Activated naive CD4-positive, alpha-beta T cell treated with anti-CD3 and anti-CD28 coated beads, Interleukin-2, amount 50 U/mL, for 24 hours (primary cell): ENCODE measurements at regions not wholly inside any gene's neighbourhood (a gene's known extent, or its start where the extent isn't known, plus 50 kb on each side); places are given as distances from the start of the nearest gene placed in this dataset.

Source experiments
- H3K27ac Mint-ChIP-seq: one replicate; pipeline ENCODE4 v1.8.0; 2021; ENCODE audit warnings: mild to moderate bottlenecking, mixed read lengths
- H3K27me3 Mint-ChIP-seq: one replicate; pipeline ENCODE4 v1.8.0; 2021; ENCODE audit warnings: mixed read lengths
- H3K36me3 Mint-ChIP-seq: one replicate; pipeline ENCODE4 v1.8.0; 2021; ENCODE audit warnings: mixed read lengths
- H3K4me1 Mint-ChIP-seq: one replicate; pipeline ENCODE4 v1.8.0; 2021; ENCODE audit warnings: mixed read lengths
- H3K4me3 Mint-ChIP-seq: one replicate; pipeline ENCODE4 v1.8.0; 2021; ENCODE audit warnings: mild to moderate bottlenecking, mixed read lengths
- H3K9me3 Mint-ChIP-seq: one replicate; pipeline ENCODE4 v1.8.0; 2021; ENCODE audit warnings: mixed read lengths

DNA sequence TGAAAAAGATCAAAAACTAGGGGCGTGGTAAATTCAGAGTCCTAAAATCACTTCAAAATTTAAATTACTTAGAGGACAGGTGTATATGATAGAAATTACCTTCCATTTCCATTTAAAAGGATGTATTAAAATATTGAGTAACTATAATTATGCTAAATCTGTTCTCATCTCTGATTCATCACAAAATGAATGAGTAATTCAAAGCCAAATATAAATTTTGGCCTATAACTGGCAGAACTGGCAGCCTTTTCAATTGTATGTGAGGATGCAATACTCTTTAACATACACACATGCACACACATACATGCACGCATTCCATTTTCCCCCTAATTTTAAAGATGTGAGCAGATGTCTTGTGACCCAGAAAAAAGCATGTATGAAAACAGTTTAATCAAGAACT lies 194.6 kb downstream of the EPM2A start:
- Mint-ChIP-seq H3K27ac (no peak overlapping the region), H3K4me1 (no peaks in the 10 kb centered on the region), H3K27me3 (peaks cover 2% of the 10 kb centered on the region), H3K9me3 (no peaks in the 10 kb centered on the region), H3K36me3 (no peaks in the 10 kb centered on the region), H3K4me3 (no peak overlapping the region)

DNA sequence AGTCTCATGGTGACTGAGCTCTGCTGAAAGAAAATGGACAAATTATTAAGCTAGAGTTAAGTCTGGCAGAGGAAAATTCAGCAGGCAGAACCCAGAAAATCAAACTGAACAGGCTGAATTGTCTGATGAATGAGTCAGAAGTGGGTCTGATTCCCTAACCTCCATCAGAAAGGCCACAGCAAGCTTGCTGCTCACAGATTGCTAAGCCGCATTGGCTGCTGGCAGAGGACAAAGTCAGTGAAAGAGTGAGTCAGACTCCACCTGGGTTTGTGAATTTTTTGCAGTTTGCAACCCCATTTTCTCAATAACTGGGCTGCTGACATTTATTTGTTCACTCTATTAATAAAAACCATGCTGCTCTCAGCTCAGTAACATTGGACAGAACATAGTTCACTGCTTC lies 191.3 kb downstream of the EPM2A start:
- no peaks in the 10 kb centered on the region for H3K4me1 Mint-ChIP-seq
- peaks cover 2% of the 10 kb centered on the region for H3K27me3 Mint-ChIP-seq
- H3K4me3 Mint-ChIP-seq: no peak overlapping the region
- no peaks in the 10 kb centered on the region for H3K9me3 Mint-ChIP-seq
- H3K36me3 Mint-ChIP-seq: no peaks in the 10 kb centered on the region
- H3K27ac Mint-ChIP-seq: no peak overlapping the region

GRCh38 chr6:145544514-145544913 lies 190.8 kb downstream of the EPM2A start:
- H3K4me1 Mint-ChIP-seq: no peaks in the 10 kb centered on the region
- no peaks in the 10 kb centered on the region for H3K36me3 Mint-ChIP-seq
- no peak overlapping the region for H3K27ac Mint-ChIP-seq
- no peaks in the 10 kb centered on the region for H3K9me3 Mint-ChIP-seq
- H3K27me3 Mint-ChIP-seq: peaks cover 2% of the 10 kb centered on the region
- H3K4me3 Mint-ChIP-seq: no peak overlapping the region

- Mint-ChIP-seq H3K36me3 (no peaks in the 10 kb centered on the region), H3K4me1 (no peaks in the 10 kb centered on the region), H3K27ac (no peak overlapping the region), H3K4me3 (no peak overlapping the region), H3K27me3 (no peaks in the 10 kb centered on the region), H3K9me3 (no peaks in the 10 kb centered on the region)
Observed at GRCh38 chr6:145546265-145546664, 189.1 kb downstream of the EPM2A start.

DNA sequence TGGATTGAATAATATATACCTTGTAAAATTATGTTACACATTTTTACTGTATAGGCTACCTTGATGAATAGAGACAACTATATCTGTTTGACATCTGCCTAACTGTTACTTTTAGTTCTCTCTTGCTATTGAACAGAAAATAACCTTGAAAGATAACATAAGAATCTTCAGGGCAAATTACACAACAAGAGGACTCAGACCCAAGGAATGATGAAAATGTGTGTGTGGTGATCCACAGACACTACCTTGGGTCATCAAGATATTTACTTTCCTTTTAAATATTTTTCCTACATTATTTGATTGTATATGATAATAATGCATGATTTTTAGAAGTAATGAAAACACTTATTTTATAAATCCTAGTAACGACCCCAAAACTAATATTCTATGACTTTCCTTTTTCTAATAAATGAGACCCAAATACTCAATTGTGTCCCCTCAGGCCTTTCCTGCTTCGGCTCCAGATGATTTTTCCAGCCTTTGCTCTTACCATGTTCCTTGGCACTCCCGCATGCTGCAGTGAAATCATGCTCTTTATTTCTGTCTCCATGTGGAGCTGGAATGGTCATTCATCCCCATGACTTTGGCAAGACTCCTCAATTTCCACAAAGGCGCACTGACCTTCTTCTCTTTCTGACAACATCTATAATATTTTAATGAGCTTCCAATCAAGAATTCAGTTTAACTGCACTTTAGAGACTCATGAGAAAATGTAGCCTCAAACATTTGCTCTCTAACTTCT lies 187.6 kb downstream of the EPM2A start:
- Mint-ChIP-seq H3K4me1 (no peaks in the 10 kb centered on the region), H3K27me3 (no peaks in the 10 kb centered on the region), H3K4me3 (no peak overlapping the region), H3K9me3 (no peaks in the 10 kb centered on the region), H3K27ac (no peak overlapping the region), H3K36me3 (no peaks in the 10 kb centered on the region)

DNA sequence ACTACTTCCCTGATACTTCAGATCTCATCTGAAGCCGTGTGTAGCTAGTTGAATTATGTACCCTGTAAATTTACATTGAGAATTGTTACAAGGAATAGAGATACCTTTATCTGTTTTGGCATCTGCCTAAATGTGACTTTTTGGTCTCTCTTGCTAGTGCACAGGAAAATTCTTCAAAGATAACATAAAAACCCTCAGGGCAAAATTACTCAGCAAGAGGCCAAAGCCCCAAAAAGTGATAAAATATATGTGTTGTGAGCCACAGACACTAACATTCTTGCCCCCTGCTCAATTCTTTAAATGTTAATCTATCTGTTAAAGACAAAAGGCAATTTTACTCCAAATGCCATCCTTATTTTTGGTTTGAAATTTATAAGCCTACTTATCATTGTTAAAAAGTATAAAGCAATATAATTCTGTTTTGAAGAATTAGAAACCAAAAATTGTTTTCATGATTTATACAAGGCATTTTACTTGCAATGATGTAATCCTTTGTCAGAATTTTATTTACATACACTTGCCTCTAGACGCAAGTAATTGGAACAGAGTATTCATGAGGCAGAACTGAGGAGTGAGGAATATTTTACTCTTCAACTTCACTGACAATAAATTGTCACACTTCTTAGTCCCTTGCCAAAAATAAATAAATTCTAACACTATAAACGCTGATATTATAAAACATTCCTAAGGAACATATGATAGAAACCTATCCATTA lies 186.2 kb downstream of the EPM2A start:
- H3K4me3 Mint-ChIP-seq: no peak overlapping the region
- peaks cover 3% of the 10 kb centered on the region for H3K27me3 Mint-ChIP-seq
- no peak overlapping the region for H3K27ac Mint-ChIP-seq
- H3K4me1 Mint-ChIP-seq: no peaks in the 10 kb centered on the region
- H3K36me3 Mint-ChIP-seq: no peaks in the 10 kb centered on the region
- no peaks in the 10 kb centered on the region for H3K9me3 Mint-ChIP-seq

DNA sequence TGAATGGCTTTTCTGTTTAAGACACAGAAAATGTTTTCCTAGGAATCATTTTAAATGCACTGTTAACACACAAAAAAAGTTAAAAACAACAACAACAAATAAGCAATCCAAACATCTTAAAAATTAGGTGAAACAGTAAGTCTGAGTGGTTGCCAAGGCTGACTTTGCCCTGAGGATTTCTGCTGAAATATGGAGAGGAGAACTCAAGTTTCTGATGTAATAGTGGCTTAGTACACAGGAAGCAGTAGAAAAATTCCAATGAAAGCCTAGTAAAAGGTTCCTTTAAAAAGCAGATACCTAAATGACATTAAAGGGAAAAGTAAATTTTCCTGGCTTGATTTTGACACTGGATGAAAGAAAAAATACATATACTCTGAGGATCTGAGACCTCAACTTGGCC lies 184.2 kb downstream of the EPM2A start:
- Mint-ChIP-seq H3K4me3 (no peak overlapping the region), H3K27ac (no peak overlapping the region), H3K4me1 (no peaks in the 10 kb centered on the region), H3K27me3 (peaks cover 3% of the 10 kb centered on the region), H3K36me3 (no peaks in the 10 kb centered on the region), H3K9me3 (no peaks in the 10 kb centered on the region)

GRCh38 chr6:145555084-145555483 lies 180.2 kb downstream of the EPM2A start:
- no peaks in the 10 kb centered on the region for H3K9me3 Mint-ChIP-seq
- H3K27me3 Mint-ChIP-seq: peaks cover 5% of the 10 kb centered on the region
- H3K27ac Mint-ChIP-seq: no peak overlapping the region
- no peaks in the 10 kb centered on the region for H3K36me3 Mint-ChIP-seq
- H3K4me1 Mint-ChIP-seq: no peaks in the 10 kb centered on the region
- H3K4me3 Mint-ChIP-seq: no peak overlapping the region

GRCh38 chr6:145557474-145557873 lies 177.8 kb downstream of the EPM2A start:
- no peaks in the 10 kb centered on the region for H3K4me1 Mint-ChIP-seq

DNA sequence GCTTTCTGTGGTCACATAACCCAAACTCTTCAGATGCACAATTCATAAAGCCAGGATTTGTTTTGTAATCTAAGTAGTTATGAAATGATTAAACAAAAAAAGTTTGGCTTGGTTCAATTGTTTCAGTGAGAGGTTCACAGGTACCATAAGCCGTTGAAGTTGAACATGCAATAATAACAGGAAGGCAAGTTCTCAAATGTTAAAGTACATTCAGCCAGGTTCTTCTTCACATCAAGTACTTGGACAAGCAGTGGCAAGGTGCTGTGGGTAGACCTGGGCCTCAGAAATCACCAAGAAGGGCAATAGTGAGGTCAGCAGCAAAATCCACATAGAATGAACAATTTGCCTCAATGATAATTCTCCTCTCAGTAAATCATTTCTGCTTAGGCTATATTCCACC lies 175.5 kb downstream of the EPM2A start:
- Mint-ChIP-seq H3K27ac (no peak overlapping the region), H3K27me3 (peaks cover 2% of the 10 kb centered on the region), H3K4me1 (no peaks in the 10 kb centered on the region), H3K36me3 (no peaks in the 10 kb centered on the region), H3K9me3 (no peaks in the 10 kb centered on the region), H3K4me3 (no peak overlapping the region)

More at GRCh38 chr6:145557474-145557873, 177.8 kb downstream of the EPM2A start:
- H3K27ac Mint-ChIP-seq: no peak overlapping the region
- peaks cover 5% of the 10 kb centered on the region for H3K27me3 Mint-ChIP-seq
- no peaks in the 10 kb centered on the region for H3K36me3 Mint-ChIP-seq
- no peak overlapping the region for H3K4me3 Mint-ChIP-seq
- H3K9me3 Mint-ChIP-seq: no peaks in the 10 kb centered on the region

GRCh38 chr6:145561095-145562072 lies 173.9 kb downstream of the EPM2A start:
- no peaks in the 10 kb centered on the region for H3K9me3 Mint-ChIP-seq
- no peaks in the 10 kb centered on the region for H3K36me3 Mint-ChIP-seq
- H3K27me3 Mint-ChIP-seq: peaks cover 2% of the 10 kb centered on the region
- H3K4me3 Mint-ChIP-seq: no peak overlapping the region
- no peak overlapping the region for H3K27ac Mint-ChIP-seq
- no peaks in the 10 kb centered on the region for H3K4me1 Mint-ChIP-seq

GRCh38 chr6:145562771-145563615 lies 172.3 kb downstream of the EPM2A start:
- Mint-ChIP-seq H3K27me3 (no peaks in the 10 kb centered on the region), H3K36me3 (no peaks in the 10 kb centered on the region), H3K27ac (no peak overlapping the region), H3K4me1 (no peaks in the 10 kb centered on the region), H3K4me3 (no peak overlapping the region), H3K9me3 (no peaks in the 10 kb centered on the region)

DNA sequence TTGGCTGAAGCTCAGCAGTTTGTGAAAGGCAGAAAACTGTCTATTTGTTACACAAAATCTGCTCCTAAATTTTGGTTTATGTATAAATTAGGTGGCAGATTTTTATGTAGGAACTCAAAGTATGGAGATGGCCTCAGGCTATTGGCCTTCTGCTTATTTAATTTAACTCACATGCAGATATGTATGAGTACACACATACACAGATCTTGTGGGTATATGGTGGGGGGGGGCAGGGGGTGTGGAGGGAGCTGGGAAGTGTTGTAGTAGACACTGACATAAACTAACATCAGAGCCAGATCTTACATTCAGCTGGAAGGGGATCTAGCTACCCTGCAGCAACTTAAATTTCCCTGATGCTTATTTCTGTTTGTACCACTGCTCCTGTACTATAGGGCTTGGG lies 170.8 kb downstream of the EPM2A start:
- H3K4me1 Mint-ChIP-seq: no peaks in the 10 kb centered on the region
- H3K27me3 Mint-ChIP-seq: no peaks in the 10 kb centered on the region
- no peak overlapping the region for H3K4me3 Mint-ChIP-seq
- no peaks in the 10 kb centered on the region for H3K9me3 Mint-ChIP-seq
- H3K36me3 Mint-ChIP-seq: no peaks in the 10 kb centered on the region
- no peak overlapping the region for H3K27ac Mint-ChIP-seq

- Mint-ChIP-seq H3K4me1 (no peaks in the 10 kb centered on the region), H3K27ac (no peak overlapping the region), H3K4me3 (no peak overlapping the region), H3K27me3 (no peaks in the 10 kb centered on the region), H3K9me3 (no peaks in the 10 kb centered on the region), H3K36me3 (no peaks in the 10 kb centered on the region)
Observed at GRCh38 chr6:145567684-145568252, 167.6 kb downstream of the EPM2A start.

GRCh38 chr6:145569140-145569539 lies 166.2 kb downstream of the EPM2A start:
- Mint-ChIP-seq H3K4me1 (no peaks in the 10 kb centered on the region), H3K9me3 (no peaks in the 10 kb centered on the region), H3K4me3 (no peak overlapping the region), H3K36me3 (peaks cover under 1% of the 10 kb centered on the region), H3K27me3 (no peaks in the 10 kb centered on the region), H3K27ac (no peak overlapping the region)
